Neural crest cell (in vitro differentiated cells): ENCODE measurements at regions not wholly inside any gene's neighbourhood (a gene's known extent, or its start where the extent isn't known, plus 50 kb on each side); places are given as distances from the start of the nearest gene placed in this dataset.

Experiments
- DNase-seq: peaks from one replicate; pipeline ENCODE4 v3.0.0; 2021; ENCODE audit warnings: low read depth, mixed read lengths, low spot score
- H3K27ac Mint-ChIP-seq: one replicate; pipeline ENCODE4 v1.8.0; 2021; ENCODE audit warnings: mild to moderate bottlenecking, mixed read lengths; ENCODE audit not compliant: unreplicated experiment
- H3K27me3 Mint-ChIP-seq: 2 replicates; pipeline ENCODE4 v1.8.0; 2021; ENCODE audit warnings: low read depth, mild to moderate bottlenecking, mixed read lengths
- H3K36me3 Mint-ChIP-seq: 2 replicates; pipeline ENCODE4 v1.8.0; 2021; ENCODE audit warnings: low read depth, mild to moderate bottlenecking, mixed read lengths
- H3K4me1 Mint-ChIP-seq: 2 replicates; pipeline ENCODE4 v1.8.0; 2021; ENCODE audit warnings: mixed read lengths
- H3K4me3 Mint-ChIP-seq: one replicate; pipeline ENCODE4 v1.8.0; 2021; ENCODE audit warnings: mild to moderate bottlenecking, mixed read lengths
- H3K9me3 Mint-ChIP-seq: 2 replicates; pipeline ENCODE4 v1.8.0; 2021; ENCODE audit warnings: mixed read lengths
- CTCF ChIP-seq: fragments of 200-600 bp; sonication (generic); conservative IDR thresholded peaks from 2 replicates; pipeline ENCODE4 v1.5.0; 2021; ENCODE audit warnings: antibody characterized with exemption, mild to moderate bottlenecking

- no peak for DNase-seq
- Mint-ChIP-seq H3K4me1 (no peaks in the 10 kb centered on the region), H3K27ac (no peak overlapping the region), H3K4me3 (no peak overlapping the region), H3K9me3 (no peaks in the 10 kb centered on the region), H3K36me3 (no peaks in the 10 kb centered on the region), H3K27me3 (no peaks in the 10 kb centered on the region)
- TF ChIP-seq CTCF: no peak
Observed at GRCh38 chr7:34603711-34604444, 54.1 kb upstream of the NPSR1 start.
